HG02798 (cell line): ENCODE measurements at regions not wholly inside any gene's neighbourhood (a gene's known extent, or its start where the extent isn't known, plus 50 kb on each side); places are given as distances from the start of the nearest gene placed in this dataset.

Experiments
- ATAC-seq: cut with Tn5 transposase; IDR thresholded peaks from one replicate; pipeline ENCODE4 v1.9.1; 2021; ENCODE audit warnings: mild to moderate bottlenecking; ENCODE audit not compliant: unreplicated experiment, poor library complexity

- ATAC-seq = no peak
These were observed 223.0 kb downstream of the TSHZ3 start for GRCh38 chr19:31126236-31126635.

- no peak for ATAC-seq
These were observed 224.2 kb downstream of the TSHZ3 start for GRCh38 chr19:31125071-31125470.

- ATAC-seq = no peak
These were observed 227.7 kb downstream of the TSHZ3 start for GRCh38 chr19:31121501-31121900.

- no peak for ATAC-seq
These were observed 228.3 kb downstream of the TSHZ3 start for GRCh38 chr19:31120952-31121351.

- ATAC-seq = no peak
These were observed 229.1 kb downstream of the TSHZ3 start for GRCh38 chr19:31119951-31120690.

- ATAC-seq = no peak
These were observed 230.2 kb downstream of the TSHZ3 start for GRCh38 chr19:31118986-31119385.

GRCh38 chr19:31118287-31118955 lies 230.8 kb downstream of the TSHZ3 start:
- no peak for ATAC-seq

GRCh38 chr19:31114585-31114984 lies 234.7 kb downstream of the TSHZ3 start:
- no peak for ATAC-seq

GRCh38 chr19:31113293-31113692 lies 235.9 kb downstream of the TSHZ3 start:
- no peak for ATAC-seq

- no peak for ATAC-seq
These were observed 237.1 kb downstream of the TSHZ3 start for GRCh38 chr19:31112158-31112557.

- ATAC-seq = no peak
These were observed 237.5 kb downstream of the TSHZ3 start for GRCh38 chr19:31111741-31112140.

GRCh38 chr19:31110336-31110735 lies 238.9 kb downstream of the TSHZ3 start:
- no peak for ATAC-seq

- no peak for ATAC-seq
These were observed 239.6 kb downstream of the TSHZ3 start for GRCh38 chr19:31109636-31110035.

- no peak for ATAC-seq
These were observed 242.1 kb downstream of the TSHZ3 start for GRCh38 chr19:31107096-31107495.

GRCh38 chr19:31105761-31106160 lies 243.5 kb downstream of the TSHZ3 start:
- no peak for ATAC-seq

GRCh38 chr19:31104451-31104850 lies 244.8 kb downstream of the TSHZ3 start:
- no peak for ATAC-seq

GRCh38 chr19:31103228-31103627 lies 246.0 kb downstream of the TSHZ3 start:
- no peak for ATAC-seq

- ATAC-seq = no peak
These were observed 246.6 kb downstream of the TSHZ3 start for GRCh38 chr19:31102674-31103073.

- ATAC-seq = no peak
These were observed 248.3 kb downstream of the TSHZ3 start for GRCh38 chr19:31100981-31101380.

- ATAC-seq = no peak
These were observed 249.0 kb downstream of the TSHZ3 start for GRCh38 chr19:31100206-31100590.

GRCh38 chr19:31099515-31100205 lies 249.6 kb downstream of the TSHZ3 start:
- no peak for ATAC-seq
